ENCODE measurements at regions not wholly inside any gene's neighbourhood (a gene's known extent, or its start where the extent isn't known, plus 50 kb on each side); places are given as distances from the start of the nearest gene placed in this dataset.

GRCh38 chr18:67586101-67586500 lies 69.6 kb upstream of the DSEL start:
- H3K36me3 ChIP-seq: no peaks in the 10 kb centered on the region
- H3K9me3 ChIP-seq: no peaks in the 10 kb centered on the region
- H3K27me3 ChIP-seq: no peaks in the 10 kb centered on the region
- TF ChIP-seq, protein P1, sequence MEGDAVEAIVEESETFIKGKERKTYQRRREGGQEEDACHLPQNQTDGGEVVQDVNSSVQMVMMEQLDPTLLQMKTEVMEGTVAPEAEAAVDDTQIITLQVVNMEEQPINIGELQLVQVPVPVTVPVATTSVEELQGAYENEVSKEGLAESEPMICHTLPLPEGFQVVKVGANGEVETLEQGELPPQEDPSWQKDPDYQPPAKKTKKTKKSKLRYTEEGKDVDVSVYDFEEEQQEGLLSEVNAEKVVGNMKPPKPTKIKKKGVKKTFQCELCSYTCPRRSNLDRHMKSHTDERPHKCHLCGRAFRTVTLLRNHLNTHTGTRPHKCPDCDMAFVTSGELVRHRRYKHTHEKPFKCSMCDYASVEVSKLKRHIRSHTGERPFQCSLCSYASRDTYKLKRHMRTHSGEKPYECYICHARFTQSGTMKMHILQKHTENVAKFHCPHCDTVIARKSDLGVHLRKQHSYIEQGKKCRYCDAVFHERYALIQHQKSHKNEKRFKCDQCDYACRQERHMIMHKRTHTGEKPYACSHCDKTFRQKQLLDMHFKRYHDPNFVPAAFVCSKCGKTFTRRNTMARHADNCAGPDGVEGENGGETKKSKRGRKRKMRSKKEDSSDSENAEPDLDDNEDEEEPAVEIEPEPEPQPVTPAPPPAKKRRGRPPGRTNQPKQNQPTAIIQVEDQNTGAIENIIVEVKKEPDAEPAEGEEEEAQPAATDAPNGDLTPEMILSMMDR (IDR thresholded peaks at IDR 0.05; ENCODE audit: low read depth, low read length): no peak
- no peaks in the 10 kb centered on the region for H3K4me1 ChIP-seq
- no peak overlapping the region for H3K4me3 ChIP-seq (ENCODE audit: low read depth, low read length)
- no peak for DNase-seq

- DNase-seq: no peak
- Histone ChIP-seq H3K4me3 (ENCODE audit: low read depth, low read length) (no peak overlapping the region), H3K27me3 (no peaks in the 10 kb centered on the region), H3K36me3 (no peaks in the 10 kb centered on the region), H3K4me1 (no peaks in the 10 kb centered on the region), H3K9me3 (no peaks in the 10 kb centered on the region)
- TF ChIP-seq, protein P1 (IDR thresholded peaks at IDR 0.05; ENCODE audit: low read depth, low read length): no peak
These were observed 67.1 kb upstream of the DSEL start for GRCh38 chr18:67583621-67584020.

- Histone ChIP-seq H3K36me3 (no peaks in the 10 kb centered on the region), H3K4me3 (ENCODE audit: low read depth, low read length) (no peak overlapping the region), H3K4me1 (no peaks in the 10 kb centered on the region), H3K9me3 (no peaks in the 10 kb centered on the region), H3K27me3 (no peaks in the 10 kb centered on the region)
- TF ChIP-seq, protein P1 (IDR thresholded peaks at IDR 0.05; ENCODE audit: low read depth, low read length): no peak
- no peak for DNase-seq
These were observed 66.0 kb upstream of the DSEL start for GRCh38 chr18:67582488-67582887.

- TF ChIP-seq, protein P1 (IDR thresholded peaks at IDR 0.05; ENCODE audit: low read depth, low read length): no peak
- H3K9me3 ChIP-seq: no peaks in the 10 kb centered on the region
- no peak for DNase-seq
- H3K4me3 ChIP-seq (ENCODE audit: low read depth, low read length): no peak overlapping the region
- H3K4me1 ChIP-seq: no peaks in the 10 kb centered on the region
- no peaks in the 10 kb centered on the region for H3K27me3 ChIP-seq
- no peaks in the 10 kb centered on the region for H3K36me3 ChIP-seq
These were observed 64.7 kb upstream of the DSEL start for GRCh38 chr18:67581178-67581577.

DNA sequence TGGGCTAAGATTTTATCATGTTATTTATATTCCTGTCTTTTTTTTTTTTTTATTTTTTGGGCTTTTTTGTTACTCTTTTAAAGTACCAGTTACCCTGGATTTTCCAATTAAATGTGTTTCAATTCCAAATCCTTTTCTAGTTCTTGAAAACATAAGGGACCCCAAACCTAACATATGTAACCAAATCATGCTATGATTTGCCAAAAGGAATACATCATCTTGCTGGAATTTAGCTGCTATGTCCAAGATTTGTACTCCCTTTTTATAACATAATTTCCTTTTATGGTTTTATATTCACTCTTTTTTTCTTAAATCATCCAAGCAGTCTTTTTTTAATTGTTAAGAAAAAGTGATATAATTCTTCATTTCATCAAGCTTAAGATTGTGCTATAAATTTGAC lies 60.9 kb upstream of the DSEL start:
- no peaks in the 10 kb centered on the region for H3K36me3 ChIP-seq
- H3K9me3 ChIP-seq: no peaks in the 10 kb centered on the region
- no peaks in the 10 kb centered on the region for H3K4me1 ChIP-seq
- TF ChIP-seq, protein P1 (IDR thresholded peaks at IDR 0.05; ENCODE audit: low read depth, low read length): no peak
- no peak overlapping the region for H3K4me3 ChIP-seq (ENCODE audit: low read depth, low read length)
- H3K27me3 ChIP-seq: no peaks in the 10 kb centered on the region
- DNase-seq: no peak

DNA sequence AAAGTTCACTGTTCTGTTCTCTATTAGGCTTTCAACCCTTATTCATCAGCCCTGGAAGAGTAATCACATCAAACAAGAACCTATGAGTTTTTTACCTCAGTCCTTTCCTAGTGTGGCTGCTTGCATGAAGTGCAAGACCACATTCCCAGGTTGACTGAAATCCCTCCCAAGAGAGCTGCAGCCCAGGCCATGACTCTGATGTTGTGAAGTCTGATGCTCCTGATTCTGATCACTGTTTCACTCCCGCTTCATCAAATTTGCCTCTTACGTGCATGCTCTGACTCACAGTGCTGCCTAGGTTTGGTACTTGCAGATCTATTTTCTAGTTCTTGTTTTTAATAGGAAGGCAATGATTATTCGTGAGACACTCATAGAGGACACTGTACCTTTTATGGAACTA lies 58.2 kb upstream of the DSEL start:
- Histone ChIP-seq H3K27me3 (no peaks in the 10 kb centered on the region), H3K4me1 (no peaks in the 10 kb centered on the region), H3K9me3 (no peaks in the 10 kb centered on the region), H3K4me3 (ENCODE audit: low read depth, low read length) (no peak overlapping the region), H3K36me3 (no peaks in the 10 kb centered on the region)
- DNase-seq: peak; percentile 5
- TF ChIP-seq, protein P1 (IDR thresholded peaks at IDR 0.05; ENCODE audit: low read depth, low read length): no peak

Data from BE2C (cell line).